HG03025 (cell line): ENCODE measurements at regions not wholly inside any gene's neighbourhood (a gene's known extent, or its start where the extent isn't known, plus 50 kb on each side); places are given as distances from the start of the nearest gene placed in this dataset.
A peak's percentile ranks its signal among the peaks of the same experiment; 100 is the strongest.

Source experiments
- ATAC-seq: cut with Tn5 transposase; IDR thresholded peaks from one replicate; pipeline ENCODE4 v1.9.1; 2021; ENCODE audit warnings: mild to moderate bottlenecking, moderate library complexity; ENCODE audit not compliant: unreplicated experiment, low FRiP score

DNA sequence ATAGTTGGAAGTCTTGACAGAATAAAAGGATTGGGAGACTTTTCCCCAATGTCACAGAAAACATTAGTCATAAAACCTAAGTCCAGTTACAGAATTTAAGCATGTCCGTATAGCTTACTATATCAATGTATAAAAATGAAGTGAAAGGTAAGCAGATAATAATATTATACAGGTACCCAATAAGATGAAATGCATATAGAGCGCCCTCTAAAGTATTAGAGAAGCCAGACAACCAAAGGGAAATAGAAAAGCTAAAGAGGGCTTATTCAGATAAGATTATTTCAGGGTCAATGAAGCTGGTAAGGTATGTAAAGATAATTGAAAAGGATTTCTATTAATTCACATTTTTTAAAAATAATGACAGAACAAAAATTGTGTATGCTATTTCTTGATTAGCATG is 947.7 kb upstream of the MAP3K7 start:
- ATAC-seq = no peak

DNA sequence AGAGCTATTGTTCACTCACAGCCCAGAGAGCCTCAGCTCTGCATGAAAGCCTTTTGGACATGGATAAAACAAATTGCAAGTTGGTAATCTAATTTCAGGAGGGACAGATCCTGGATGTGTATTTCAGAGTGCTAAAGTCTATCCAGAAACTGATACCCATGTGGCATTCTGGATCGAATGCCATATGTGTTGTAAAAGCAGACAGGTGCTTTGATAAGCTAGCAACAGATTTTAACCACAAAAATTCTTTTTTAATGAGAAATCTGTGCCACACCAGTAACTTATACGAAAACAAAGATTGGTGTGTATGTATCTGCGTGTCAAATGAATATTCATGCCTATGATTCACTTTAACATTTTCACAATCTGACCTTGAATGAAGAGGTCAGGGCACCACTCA is 936.6 kb upstream of the MAP3K7 start:
- no peak for ATAC-seq

DNA sequence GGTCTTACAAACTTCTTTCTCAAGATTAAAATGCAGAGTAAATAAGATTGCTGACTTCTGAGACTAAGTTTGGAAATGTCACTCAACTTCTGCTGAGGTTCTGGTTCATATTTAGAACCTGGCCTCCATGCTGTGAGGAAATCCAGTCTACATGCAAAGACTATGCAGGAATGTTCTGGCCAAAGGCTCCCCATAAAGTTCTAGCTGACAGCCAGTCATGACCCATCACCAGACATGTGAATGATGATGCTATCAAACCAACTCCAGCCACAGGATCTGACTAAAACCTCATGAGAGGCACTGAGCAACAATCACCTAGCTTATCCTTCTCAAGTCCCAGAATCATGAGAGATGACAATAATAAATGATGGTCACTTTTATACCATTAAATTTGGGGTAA is 935.1 kb upstream of the MAP3K7 start:
- no peak for ATAC-seq

DNA sequence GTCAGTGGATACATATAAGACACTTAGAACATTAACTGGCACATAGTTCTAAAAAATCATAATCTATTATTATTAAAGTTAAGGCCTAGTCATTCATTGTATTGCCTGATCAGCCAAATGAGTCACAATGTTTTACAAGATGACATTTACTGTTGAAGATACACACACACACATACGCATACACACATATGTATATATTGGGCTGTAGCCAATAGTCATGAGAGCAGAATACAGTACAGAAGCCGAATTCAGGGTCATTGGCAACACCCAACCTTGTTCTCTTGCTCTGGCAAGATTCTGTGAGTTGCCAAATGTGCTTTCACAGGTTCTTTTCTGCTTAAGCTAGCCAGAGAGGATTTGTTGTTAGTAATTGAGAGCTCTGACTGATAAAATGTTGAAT is 922.8 kb upstream of the MAP3K7 start:
- no peak for ATAC-seq

DNA sequence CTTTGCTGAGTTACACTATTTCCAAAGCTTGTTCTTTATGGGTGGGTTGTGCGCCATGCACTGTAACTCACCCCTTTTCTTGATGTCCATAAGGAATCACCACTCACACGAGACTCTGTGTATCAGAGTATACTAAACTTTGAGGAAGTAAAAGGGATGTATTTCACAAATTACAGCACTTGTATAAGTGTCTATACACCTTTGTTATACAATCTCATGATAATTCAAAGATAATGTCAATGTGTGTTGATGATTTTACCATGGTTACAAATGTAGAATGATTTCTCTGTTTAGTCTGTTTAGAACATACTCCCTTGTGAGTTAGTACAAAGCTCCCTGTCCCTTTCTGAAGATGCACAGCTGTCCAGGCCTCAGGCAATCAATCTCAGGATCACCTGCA is 922.2 kb upstream of the MAP3K7 start:
- ATAC-seq = no peak

DNA sequence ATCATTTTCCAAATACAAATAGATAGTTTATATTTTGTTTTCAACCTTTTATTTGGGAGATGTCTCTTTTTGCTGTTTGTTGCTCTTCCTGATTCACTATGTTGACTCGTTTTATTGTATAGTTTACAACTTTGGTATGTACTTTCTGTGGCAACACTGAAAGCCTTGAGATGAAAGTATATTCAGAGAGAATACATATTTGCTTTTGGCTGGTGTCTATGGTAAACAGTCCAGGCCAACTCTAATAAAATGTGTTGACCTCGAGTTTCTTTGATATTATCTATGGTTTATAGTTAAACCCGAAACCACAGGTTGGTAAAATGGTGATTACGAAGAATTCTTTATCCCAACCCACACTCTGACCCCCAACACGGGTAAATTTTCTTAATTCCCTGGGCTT is 919.6 kb upstream of the MAP3K7 start:
- no peak for ATAC-seq

DNA sequence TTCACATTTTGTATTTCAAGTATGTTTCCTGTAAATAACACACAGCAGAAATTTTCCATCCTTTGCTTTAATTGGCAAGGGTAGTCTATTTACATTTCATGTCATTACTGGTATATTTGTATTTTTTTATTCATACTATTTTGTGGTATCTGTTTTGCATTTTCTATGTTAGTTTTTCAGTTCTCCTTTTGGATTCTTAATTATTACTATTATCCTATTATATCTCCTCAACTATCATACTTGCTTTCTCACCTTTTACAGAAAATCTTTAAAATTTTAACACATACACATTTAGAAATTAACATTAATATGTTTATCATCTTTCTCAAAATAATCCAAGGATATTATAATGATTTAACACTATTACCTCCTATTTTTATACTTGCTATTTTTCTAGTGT is 918.3 kb upstream of the MAP3K7 start:
- ATAC-seq = no peak

DNA sequence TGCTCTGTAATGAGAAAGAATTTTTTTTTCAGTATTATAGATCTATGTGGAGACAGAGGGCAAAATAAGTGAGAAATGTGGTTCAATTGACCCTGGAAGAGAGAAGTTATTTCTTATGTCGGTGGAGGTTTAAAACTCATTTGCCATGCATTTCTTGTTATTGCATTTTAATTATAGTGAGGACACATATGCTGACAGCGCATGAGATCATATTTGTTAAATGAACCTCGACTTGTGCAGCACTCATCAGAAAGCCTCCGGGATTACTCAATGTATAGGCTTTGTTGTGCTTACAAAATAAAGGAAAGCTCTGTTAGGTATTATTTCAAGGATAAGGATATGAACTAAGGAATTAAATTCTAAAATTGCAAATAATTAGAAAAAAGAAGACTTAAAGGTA is 915.1 kb upstream of the MAP3K7 start:
- no peak for ATAC-seq

DNA sequence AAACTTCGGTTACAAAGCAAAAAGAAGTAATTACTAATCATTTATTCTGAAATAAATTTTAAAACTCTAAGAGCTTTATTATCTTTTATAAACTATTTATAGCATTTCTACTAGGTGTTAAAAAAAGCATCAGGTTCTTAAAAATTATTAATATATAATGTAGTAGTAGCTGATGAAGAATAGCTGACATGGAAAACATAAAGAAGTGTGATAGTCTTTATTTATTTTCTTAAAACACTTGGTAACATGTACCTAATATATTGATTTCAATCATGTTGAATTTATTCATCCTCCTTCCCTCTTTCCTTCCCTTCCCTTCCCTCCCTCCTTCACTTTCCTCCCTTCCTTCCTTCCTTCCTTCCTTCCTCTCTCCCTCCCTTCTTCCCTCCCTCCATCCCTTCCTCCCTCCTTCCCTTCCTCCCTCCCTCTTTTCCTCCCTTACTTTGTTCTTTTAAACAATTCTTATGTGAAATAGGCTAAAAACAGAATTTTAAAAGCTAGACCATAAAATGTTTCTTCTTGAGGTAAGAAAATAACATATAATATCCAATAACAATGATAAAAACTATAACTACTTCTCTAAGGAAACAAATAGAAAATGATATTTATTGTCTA is 913.9 kb upstream of the MAP3K7 start:
- no peak for ATAC-seq

DNA sequence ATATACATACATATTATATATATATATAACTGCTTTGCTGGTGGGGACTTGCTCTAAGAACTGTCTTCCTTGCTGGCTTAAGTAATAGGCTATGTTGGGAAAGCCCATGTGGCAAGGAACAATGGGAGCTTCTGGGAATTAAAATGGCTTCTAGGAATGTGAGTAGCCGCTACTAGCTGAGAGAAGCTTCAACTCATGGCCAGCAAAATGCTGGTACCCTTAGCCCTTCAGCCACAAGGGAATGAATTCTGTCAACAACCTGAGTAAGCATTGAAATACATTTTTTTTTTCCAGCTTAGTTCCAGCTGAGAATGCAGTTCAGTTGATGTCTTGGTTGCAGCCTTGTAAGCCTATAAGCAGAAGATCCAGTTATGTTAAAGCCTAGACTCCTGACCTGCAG is 911.7 kb upstream of the MAP3K7 start:
- ATAC-seq = no peak

DNA sequence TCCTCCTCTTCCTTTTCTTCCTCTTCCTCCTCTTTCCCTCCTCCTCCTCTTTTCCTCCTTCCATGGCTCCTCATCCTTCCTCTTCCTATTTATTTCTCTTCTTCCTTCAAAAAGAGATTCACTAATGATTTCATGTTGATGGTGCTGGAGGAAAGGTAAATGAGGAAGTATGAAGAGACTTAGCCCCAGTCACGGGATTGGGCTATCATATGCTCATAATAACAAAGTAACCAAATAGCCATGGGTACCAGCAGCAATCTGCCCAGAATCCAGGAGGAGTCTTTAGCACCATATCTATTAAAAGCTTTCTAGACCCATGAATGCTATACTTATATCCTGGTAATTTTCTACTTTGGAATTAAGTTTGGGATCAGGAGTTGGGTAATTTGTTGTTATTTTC is 910.9 kb upstream of the MAP3K7 start:
- no peak for ATAC-seq

DNA sequence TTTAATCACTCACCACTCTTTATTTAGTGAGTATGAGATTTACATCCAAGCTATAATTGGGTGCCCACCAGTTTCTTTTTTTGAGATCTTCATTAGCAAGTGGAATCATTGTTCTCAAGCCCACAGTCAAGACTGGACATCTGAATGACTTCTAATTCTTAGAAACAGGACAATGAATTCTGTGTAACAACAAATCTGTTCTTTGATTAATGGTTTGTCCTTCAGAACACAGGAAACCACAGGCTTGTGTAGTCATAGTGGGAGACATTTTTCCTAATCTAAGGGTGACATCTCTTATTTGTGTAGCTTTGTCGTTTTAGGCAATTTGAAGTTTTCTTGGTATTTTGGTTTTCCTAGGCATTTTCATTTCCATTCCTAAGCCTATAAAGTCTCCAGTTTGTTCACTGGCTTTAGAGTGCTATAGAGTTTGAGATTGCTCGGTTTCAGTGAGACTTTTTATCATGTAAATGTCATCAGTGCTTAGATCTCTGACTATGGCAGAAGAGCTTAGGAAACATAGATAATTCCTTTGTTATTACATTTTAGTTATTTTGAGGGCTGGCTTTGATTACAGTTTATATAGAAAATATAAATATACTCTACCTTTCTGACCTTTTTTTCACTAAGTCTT is 903.9 kb upstream of the MAP3K7 start:
- ATAC-seq = no peak

DNA sequence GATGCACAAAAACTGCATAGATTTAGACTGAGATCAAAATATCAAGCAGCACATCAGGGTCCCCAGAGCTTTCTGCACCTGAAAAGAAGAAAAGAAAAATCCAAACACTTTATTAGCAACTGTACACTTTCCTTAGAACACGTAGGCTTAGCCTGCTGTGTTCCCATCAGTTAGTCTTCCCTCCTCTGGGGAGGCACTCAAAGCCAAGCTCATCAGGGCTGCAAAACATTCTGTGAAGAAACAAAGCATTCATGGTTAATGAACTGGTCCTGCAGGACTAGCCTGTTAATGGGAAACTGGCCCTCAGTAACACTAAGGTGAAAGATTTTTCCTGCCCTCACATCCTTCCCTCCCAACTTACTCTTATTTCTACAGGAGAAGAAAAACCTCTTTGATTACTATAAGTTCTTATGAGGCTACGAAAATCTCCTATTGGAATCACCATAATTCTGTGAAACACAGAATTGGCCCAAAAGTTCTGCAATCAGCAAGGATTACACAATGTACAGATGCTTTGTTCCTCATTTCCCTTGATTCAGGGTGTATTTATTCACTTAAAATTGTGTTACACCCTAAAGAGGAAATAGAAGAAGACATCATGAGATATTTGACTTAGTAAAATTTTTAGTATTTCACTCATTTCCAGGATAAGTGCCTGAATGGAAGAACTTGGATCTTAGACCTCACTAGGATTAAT is 901.0 kb upstream of the MAP3K7 start:
- no peak for ATAC-seq

DNA sequence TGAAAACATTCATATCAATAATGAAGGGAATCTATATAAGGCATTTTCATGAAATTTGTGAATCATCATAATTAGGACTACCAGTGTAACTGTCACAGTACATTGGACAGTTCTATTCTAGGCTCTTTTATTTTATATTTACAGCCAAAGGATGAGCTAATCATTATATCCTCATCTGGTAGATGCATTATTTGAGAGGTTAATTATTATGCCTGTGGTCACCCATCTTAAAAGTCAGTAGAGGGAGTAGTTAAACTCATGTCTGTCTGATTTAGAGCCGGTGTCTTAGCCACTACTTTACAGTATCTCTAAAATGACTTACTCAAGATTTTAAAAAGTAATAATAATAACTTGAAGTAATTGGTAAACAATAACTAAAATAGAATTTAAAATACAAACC is 899.3 kb upstream of the MAP3K7 start:
- ATAC-seq = no peak

DNA sequence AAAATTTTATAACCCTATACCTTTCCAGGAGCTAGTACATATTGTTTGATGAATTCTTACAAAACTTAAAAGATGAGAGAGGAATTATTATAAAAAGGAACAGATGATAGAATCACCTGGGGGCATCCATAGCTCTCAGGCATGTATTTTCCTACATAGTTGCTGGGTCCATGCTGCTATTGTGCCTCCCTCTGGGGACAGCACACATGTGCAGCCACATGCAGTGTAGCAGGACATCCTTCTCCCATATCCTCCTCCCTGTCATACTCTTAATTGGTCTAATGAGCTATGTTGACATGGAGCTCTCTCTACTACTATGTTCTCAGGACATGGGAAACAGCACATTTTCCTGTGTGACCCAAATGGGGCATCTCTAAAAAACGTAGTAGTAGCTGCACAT is 898.2 kb upstream of the MAP3K7 start:
- no peak for ATAC-seq

DNA sequence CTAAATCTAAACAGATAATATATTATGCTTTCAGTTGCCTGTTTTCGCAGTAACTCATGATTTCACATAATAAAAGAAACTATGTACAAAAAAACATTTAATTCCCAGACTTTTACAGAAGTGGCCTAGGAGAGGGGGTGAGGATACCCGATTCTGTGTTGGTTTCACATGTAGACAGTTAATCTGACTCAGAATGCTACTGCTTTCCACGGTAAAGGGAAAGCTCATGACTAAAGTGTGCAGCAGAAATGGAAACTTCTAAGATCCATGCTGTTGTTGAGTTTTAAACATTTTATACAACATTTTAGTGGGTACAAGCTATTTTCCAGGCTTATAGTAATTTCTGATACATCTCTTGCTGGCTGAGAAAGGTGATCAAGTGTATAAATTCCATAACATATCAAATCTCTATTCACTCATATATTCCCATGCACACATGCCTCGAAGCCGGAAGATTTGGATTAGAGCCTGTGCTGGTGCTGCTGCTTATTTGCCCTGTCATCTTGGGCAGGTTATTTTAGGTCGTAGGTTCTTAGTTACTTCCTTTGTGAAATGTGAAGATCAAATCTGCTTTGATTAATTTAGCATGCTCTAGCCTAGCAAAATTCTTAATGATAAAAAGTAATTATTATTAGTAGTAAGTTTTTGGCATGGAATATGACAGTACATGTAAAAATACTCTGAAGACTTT is 896.7 kb upstream of the MAP3K7 start:
- ATAC-seq = peak; percentile 49

DNA sequence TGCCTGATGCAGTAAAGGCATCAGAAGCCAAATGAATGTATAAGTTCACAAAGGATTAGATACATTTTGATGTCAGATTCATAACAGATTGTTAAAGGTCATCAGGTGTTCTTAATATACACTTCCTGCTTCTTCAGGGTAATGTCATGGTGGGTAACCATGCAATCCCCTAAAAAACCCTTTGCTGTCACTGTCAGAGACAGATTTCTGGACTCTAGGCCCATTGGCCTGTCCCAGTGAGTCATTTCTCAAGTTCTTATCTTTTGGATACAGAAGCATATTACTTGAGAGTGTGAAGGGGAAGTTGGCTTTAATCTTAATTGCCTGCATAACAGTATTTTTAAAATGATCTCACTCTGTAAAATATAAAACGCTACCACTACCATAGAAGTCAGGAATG is 895.6 kb upstream of the MAP3K7 start:
- ATAC-seq = peak; percentile 48

DNA sequence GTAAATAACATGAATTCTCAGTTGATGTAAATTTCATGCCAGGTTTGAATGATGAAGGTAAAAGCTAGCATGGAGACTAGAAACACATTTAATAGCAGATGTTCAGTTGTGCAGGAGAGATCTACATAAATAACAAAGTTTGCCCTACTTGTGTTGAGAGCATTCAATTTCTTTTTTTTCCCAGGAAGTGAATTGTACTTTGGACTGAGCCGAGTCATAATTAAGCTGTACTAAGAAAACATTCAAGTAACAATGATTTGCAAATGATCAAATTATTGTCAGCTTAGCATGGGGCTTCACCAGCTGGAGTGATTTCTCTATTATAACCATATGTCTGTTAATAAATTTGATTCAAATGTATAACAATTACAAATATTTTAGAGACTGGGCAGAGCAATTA is 893.5 kb upstream of the MAP3K7 start:
- ATAC-seq = no peak

DNA sequence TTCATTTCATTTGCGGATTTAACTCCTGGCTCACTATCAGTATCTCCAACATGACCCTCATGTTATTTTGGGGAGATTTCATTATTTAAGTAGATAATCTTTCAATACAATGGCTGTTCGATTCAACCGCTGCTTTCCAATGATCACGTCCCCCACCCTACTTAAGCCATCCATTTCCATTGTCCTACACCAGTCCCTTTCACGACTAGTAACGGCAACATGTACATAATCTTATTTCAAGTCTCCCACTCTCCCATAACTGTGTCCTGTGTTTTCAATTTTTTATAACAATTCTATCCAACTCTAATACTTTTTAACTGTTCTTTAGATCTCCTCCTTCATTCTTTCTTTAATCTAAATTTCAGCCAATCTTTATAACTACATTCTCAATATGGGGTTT is 890.8 kb upstream of the MAP3K7 start:
- no peak for ATAC-seq

DNA sequence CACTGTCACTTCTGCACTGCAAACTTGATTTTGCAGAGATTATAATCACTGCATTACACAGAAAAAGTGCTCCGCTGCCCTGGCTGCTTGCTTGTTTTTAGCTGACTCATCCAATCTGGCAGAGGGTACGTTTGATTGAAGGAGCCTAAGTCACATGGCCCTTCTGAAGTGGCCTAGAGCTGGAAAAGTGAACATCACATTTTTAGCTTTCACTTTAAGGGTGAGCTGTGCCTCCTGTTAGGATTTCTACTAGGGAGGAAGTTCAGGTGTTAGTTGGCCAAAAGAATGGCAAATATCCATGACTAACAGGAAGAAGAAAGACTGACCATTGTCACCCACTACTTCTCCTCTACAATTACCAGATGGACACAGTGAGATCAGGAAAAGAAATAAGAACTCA is 889.1 kb upstream of the MAP3K7 start:
- no peak for ATAC-seq

DNA sequence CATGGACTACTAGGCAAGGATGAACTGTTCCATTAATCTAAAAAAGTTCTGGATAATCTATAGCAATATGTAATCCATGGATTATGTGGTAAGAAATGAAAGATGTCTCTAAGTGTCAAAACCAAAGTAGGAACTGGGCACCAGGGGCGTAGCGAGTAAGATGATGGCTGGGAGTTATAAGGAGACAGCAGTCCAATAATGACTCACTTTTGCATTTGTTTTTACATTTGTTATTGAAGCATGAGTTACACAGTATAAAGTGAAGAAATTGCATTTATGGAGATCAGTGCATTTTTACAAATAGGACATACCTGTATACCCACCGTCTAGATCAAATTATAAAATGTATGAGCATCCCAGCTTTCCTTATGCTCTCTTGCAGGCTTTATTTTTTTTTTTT is 878.5 kb upstream of the MAP3K7 start:
- no peak for ATAC-seq

DNA sequence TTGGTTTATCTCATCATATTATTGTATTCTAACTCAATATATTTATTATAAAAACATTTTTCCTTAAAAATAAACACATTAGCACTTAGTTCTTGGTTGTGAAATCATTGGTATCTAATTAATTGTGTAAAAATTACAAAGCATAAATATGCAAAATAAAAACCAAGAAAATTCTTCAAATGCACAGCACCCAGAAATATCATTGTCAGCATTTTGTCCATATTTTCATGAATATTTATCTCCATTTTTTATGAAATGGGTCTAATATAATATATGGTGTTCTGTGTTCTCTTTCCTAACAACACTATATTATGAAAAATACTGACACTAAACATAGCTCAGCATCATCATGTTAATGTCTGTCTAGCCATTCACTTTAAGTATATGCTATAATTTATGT is 877.8 kb upstream of the MAP3K7 start:
- no peak for ATAC-seq
